ENCODE measurements at regions not wholly inside any gene's neighbourhood (a gene's known extent, or its start where the extent isn't known, plus 50 kb on each side); places are given as distances from the start of the nearest gene placed in this dataset.

GRCh38 chr11:81674211-81674610 lies 1059.5 kb downstream of the FAM181B start:
- H3K36me3 ChIP-seq (ENCODE audit: control insufficient read depth in 4 of 4, insufficient read depth in 3 of 4, low read depth in 1 of 4, low read length in 3 of 4): peaks cover 0 to 2% (median 0%) of the 10 kb centered on the region in 4 donors
- no peak overlapping the region for H3K27ac ChIP-seq (ENCODE audit: low read depth in 1 of 2, low read length in 2 of 2)
- H3K9me3 ChIP-seq (ENCODE audit: control insufficient read depth in 4 of 4, low read length in 3 of 4): no peaks in the 10 kb centered on the region
- no peak overlapping the region for H3K9ac ChIP-seq (ENCODE audit: low read depth in 1 of 2, low read length in 2 of 2)
- H3K4me3 ChIP-seq (ENCODE audit: low read depth in 1 of 3, low read length in 3 of 3): no peak overlapping the region
- no peak for TF ChIP-seq TAF1 (conservative IDR thresholded peaks at IDR 0.05)
- TF ChIP-seq SP1 (IDR thresholded peaks at IDR 0.05): no peak
- no peak for TF ChIP-seq HNF4G (IDR thresholded peaks at IDR 0.05)
- no peak for TF ChIP-seq YY1 (IDR thresholded peaks at IDR 0.05)
- TF ChIP-seq FOXA1 (IDR thresholded peaks at IDR 0.05): no peak
- TF ChIP-seq HNF4A (conservative IDR thresholded peaks at IDR 0.05): no peak
- TF ChIP-seq JUND (IDR thresholded peaks at IDR 0.05): no peak
- no peak for TF ChIP-seq ATF3 (IDR thresholded peaks at IDR 0.05)
- no peak for TF ChIP-seq FOXA2 (IDR thresholded peaks at IDR 0.05)
- no peak for TF ChIP-seq ZBTB33 (IDR thresholded peaks at IDR 0.05)
- no peak for TF ChIP-seq NR2F2 (IDR thresholded peaks at IDR 0.05)
- TF ChIP-seq CTCF (IDR thresholded peaks at IDR 0.05; ENCODE audit: low read depth, low read length, missing input control): no peak
- no peak for TF ChIP-seq GABPA (IDR thresholded peaks at IDR 0.05 in 1 of 2, conservative IDR thresholded peaks at IDR 0.05 in 1 of 2)
- TF ChIP-seq RAD21 (IDR thresholded peaks at IDR 0.05): no peak
- TF ChIP-seq MAX (IDR thresholded peaks at IDR 0.05): no peak
- DNase-seq (ENCODE audit: low spot score): no peak
- H3K4me1 ChIP-seq (ENCODE audit: control insufficient read depth in 4 of 4, insufficient read depth in 4 of 4, low read length in 3 of 4): no peaks in the 10 kb centered on the region
- WGBS: 64% methylated on average over 3 of the region's 3 CpGs
- no peaks in the 10 kb centered on the region for H3K27me3 ChIP-seq (ENCODE audit: control insufficient read depth in 4 of 4, insufficient read depth in 4 of 4, low read length in 3 of 4)

- no peak overlapping the region for H3K4me3 ChIP-seq (ENCODE audit: low read depth in 1 of 3, low read length in 3 of 3)
- H3K9ac ChIP-seq (ENCODE audit: low read depth in 1 of 2, low read length in 2 of 2): no peak overlapping the region
- H3K36me3 ChIP-seq (ENCODE audit: control insufficient read depth in 4 of 4, insufficient read depth in 3 of 4, low read depth in 1 of 4, low read length in 3 of 4): peaks cover 0 to 2% (median 0%) of the 10 kb centered on the region in 4 donors
- no peak for DNase-seq (ENCODE audit: low spot score)
- TF ChIP-seq FOXA1 (IDR thresholded peaks at IDR 0.05) (no peak), GABPA (IDR thresholded peaks at IDR 0.05 in 1 of 2, conservative IDR thresholded peaks at IDR 0.05 in 1 of 2) (no peak), TAF1 (conservative IDR thresholded peaks at IDR 0.05) (no peak), RAD21 (IDR thresholded peaks at IDR 0.05) (no peak), NR2F2 (IDR thresholded peaks at IDR 0.05) (no peak), MAX (IDR thresholded peaks at IDR 0.05) (no peak), ZBTB33 (IDR thresholded peaks at IDR 0.05) (no peak), SP1 (IDR thresholded peaks at IDR 0.05) (no peak), CTCF (IDR thresholded peaks at IDR 0.05; ENCODE audit: low read depth, low read length, missing input control) (no peak), YY1 (IDR thresholded peaks at IDR 0.05) (no peak), JUND (IDR thresholded peaks at IDR 0.05) (no peak), ATF3 (IDR thresholded peaks at IDR 0.05) (no peak), HNF4G (IDR thresholded peaks at IDR 0.05) (no peak), HNF4A (conservative IDR thresholded peaks at IDR 0.05) (no peak), REST (IDR thresholded peaks at IDR 0.05) (no peak), RXRA (IDR thresholded peaks at IDR 0.05) (no peak), EGR1 (IDR thresholded peaks at IDR 0.05; ENCODE audit: low read depth in 2 of 2) (no peak), FOXA2 (IDR thresholded peaks at IDR 0.05) (no peak)
- no peaks in the 10 kb centered on the region for H3K27me3 ChIP-seq (ENCODE audit: control insufficient read depth in 4 of 4, insufficient read depth in 4 of 4, low read length in 3 of 4)
- H3K27ac ChIP-seq (ENCODE audit: low read depth in 1 of 2, low read length in 2 of 2): no peak overlapping the region
- no peaks in the 10 kb centered on the region for H3K9me3 ChIP-seq (ENCODE audit: control insufficient read depth in 4 of 4, low read length in 3 of 4)
- H3K4me1 ChIP-seq (ENCODE audit: control insufficient read depth in 4 of 4, insufficient read depth in 4 of 4, low read length in 3 of 4): no peaks in the 10 kb centered on the region
Measured at GRCh38 chr11:81673001-81673400, 1060.7 kb downstream of the FAM181B start.

Measured in liver (tissue), 8 donors.